ENCODE measurements at regions not wholly inside any gene's neighbourhood (a gene's known extent, or its start where the extent isn't known, plus 50 kb on each side); places are given as distances from the start of the nearest gene placed in this dataset.
"Not testable (repeated sequence)": the region's sequence is repeated elsewhere in the genome, so short reads cannot be mapped to it uniquely, and the experiment has no call there.

DNA sequence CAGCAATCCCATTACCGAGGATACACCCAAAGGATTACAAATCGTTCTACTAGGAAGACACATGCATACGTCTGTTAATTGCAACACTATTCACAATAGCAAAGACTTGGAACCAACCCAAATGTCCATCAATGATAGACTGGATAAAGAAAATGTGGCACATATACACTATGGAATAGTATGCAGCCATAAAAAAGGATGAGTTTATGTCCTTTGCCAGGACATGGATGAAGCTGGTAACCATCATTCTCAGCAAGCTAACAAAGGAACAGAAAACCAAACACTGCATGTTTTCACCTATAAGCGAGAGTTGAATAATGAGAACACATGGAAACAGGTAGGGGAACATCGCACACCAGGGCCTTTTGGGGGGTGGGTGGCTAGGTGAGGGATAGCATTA is 695.2 kb upstream of the POU3F4 start:
- TF ChIP-seq, protein P1, sequence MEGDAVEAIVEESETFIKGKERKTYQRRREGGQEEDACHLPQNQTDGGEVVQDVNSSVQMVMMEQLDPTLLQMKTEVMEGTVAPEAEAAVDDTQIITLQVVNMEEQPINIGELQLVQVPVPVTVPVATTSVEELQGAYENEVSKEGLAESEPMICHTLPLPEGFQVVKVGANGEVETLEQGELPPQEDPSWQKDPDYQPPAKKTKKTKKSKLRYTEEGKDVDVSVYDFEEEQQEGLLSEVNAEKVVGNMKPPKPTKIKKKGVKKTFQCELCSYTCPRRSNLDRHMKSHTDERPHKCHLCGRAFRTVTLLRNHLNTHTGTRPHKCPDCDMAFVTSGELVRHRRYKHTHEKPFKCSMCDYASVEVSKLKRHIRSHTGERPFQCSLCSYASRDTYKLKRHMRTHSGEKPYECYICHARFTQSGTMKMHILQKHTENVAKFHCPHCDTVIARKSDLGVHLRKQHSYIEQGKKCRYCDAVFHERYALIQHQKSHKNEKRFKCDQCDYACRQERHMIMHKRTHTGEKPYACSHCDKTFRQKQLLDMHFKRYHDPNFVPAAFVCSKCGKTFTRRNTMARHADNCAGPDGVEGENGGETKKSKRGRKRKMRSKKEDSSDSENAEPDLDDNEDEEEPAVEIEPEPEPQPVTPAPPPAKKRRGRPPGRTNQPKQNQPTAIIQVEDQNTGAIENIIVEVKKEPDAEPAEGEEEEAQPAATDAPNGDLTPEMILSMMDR (IDR thresholded peaks at IDR 0.05; ENCODE audit: low read length), result not testable (repeated sequence)
- not testable (repeated sequence) for TF ChIP-seq EZH2 (optimal IDR thresholded peaks at IDR 0.05; ENCODE audit: low read depth, low read length)

Measured in MM.1S (cell line).